OCI-LY7 (cell line): ENCODE measurements at regions not wholly inside any gene's neighbourhood (a gene's known extent, or its start where the extent isn't known, plus 50 kb on each side); places are given as distances from the start of the nearest gene placed in this dataset.

Experiments
- BruUV-seq: library from RNA; stranded (reverse); fragments of 400-500 nt; replicated peaks from 2 replicates; lab custom pipeline; 2021; lab: Mats Ljungman, UMichigan
- CTCF ChIA-PET: fragments of 300-600 bp; sonication (Branson Sonifier 250); formaldehyde crosslinking; loops from one replicate; lab custom pipeline; 2022; ENCODE audit warnings: antibody characterized with exemption; ENCODE audit not compliant: unreplicated experiment; lab: Charles Lee
- POLR2A ChIA-PET: fragments of 300-600 bp; sonication (Branson Sonifier 250); formaldehyde crosslinking; loops from one replicate; lab custom pipeline; 2022; ENCODE audit warnings: antibody characterized with exemption; lab: Charles Lee
- DNase-seq: peaks from one replicate; pipeline ENCODE4 v3.0.0-alpha.2; 2015; ENCODE audit warnings: low spot score
- H2AFZ ChIP-seq: fragments of 200-600 bp; sonication (generic), shearing (Covaris generic); 2 replicates; pipeline ENCODE4 v1.6.1; 2014; ENCODE audit warnings: mild to moderate bottlenecking, antibody characterized with exemption, low read length, moderate library complexity
- H3K27ac ChIP-seq: fragments of 200-600 bp; sonication (generic); 2 replicates; pipeline ENCODE4 v1.5.1; 2014; ENCODE audit warnings: mixed run types, low read depth, mild to moderate bottlenecking, moderate library complexity, low read length, inconsistent platforms; ENCODE audit not compliant: poor library complexity, severe bottlenecking
- H3K36me3 ChIP-seq: fragments of 200-600 bp; sonication (generic); 2 replicates; pipeline ENCODE4 v1.6.1; 2014; ENCODE audit warnings: mild to moderate bottlenecking, antibody characterized with exemption, low read length, moderate library complexity, mixed read lengths; ENCODE audit not compliant: insufficient read depth
- H3K4me1 ChIP-seq: fragments of 200-600 bp; sonication (generic); 2 replicates; pipeline ENCODE4 v1.5.1; 2014; ENCODE audit warnings: mild to moderate bottlenecking, low read length; ENCODE audit not compliant: insufficient read depth, poor library complexity, severe bottlenecking
- H3K4me2 ChIP-seq: fragments of 200-600 bp; sonication (generic); 2 replicates; pipeline ENCODE4 v1.6.1; 2014; ENCODE audit warnings: mild to moderate bottlenecking, low read length
- H3K4me3 ChIP-seq: fragments of 200-600 bp; sonication (generic); 2 replicates; pipeline ENCODE4 v1.5.1; 2014; ENCODE audit warnings: mild to moderate bottlenecking, low read depth, low read length; ENCODE audit not compliant: poor library complexity, severe bottlenecking
- H3K79me2 ChIP-seq: fragments of 200-600 bp; sonication (generic); 2 replicates; pipeline ENCODE4 v1.6.1; 2016; ENCODE audit warnings: low read depth, mild to moderate bottlenecking, low read length, moderate library complexity, mixed read lengths; ENCODE audit not compliant: insufficient read depth
- H3K9me2 ChIP-seq: fragments of 200-600 bp; sonication (generic); 2 replicates; pipeline ENCODE4 v1.6.1; 2016; ENCODE audit warnings: mild to moderate bottlenecking, low read length, mixed read lengths; ENCODE audit not compliant: insufficient read depth
- H3K9me3 ChIP-seq: fragments of 200-600 bp; sonication (generic); 2 replicates; pipeline ENCODE4 v1.6.1; 2014; ENCODE audit warnings: mild to moderate bottlenecking, mixed run types, low read length, mixed read lengths
- H4K20me1 ChIP-seq: fragments of 200-600 bp; sonication (generic); 2 replicates; pipeline ENCODE4 v1.6.1; 2014; ENCODE audit warnings: mild to moderate bottlenecking, antibody characterized with exemption, low read length, moderate library complexity, mixed read lengths; ENCODE audit not compliant: insufficient read depth
- EZH2phosphoT487 ChIP-seq: fragments of 200-600 bp; sonication (generic); IDR thresholded peaks from 2 replicates; pipeline ENCODE4 v1.6.1; 2018; ENCODE audit warnings: low read depth, borderline replicate concordance, mild to moderate bottlenecking, mixed run types, antibody characterized with exemption, low read length, moderate library complexity, mixed read lengths
- intact Hi-C: fragments of 100-400 bp; cut with micrococcal nuclease; formaldehyde crosslinking; loops from one replicate; pipeline ENCODE4 v1.10.0; 2022; ENCODE audit not compliant: unreplicated experiment
- TF ChIP-seq, protein P1 (sequence below): fragments of 200-600 bp; sonication (generic); conservative IDR thresholded peaks from 2 replicates; pipeline ENCODE4 v1.5.1; 2014; ENCODE audit warnings: mild to moderate bottlenecking, antibody characterized with exemption, low read length, moderate library complexity, mixed read lengths

DNA sequence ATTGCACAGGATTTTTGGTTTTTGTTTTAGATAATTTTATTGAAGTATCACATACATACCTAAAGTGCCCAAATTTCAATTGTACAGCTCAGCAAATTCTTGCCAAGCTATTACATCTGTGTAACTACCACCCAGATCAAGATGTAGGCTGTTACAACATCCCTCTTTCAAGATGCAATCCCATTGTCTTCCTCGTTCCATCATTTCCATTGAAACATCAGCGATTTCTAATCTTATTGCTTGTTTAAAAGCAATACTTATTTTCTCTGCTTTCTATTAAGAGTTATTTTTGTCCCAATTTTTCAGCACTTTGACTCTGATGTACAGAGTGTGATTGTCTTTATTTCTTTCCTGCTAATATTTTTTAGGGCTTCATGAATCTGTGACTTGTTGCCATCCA lies 372.8 kb upstream of the SHH start:
- Histone ChIP-seq H3K79me2 (no peaks in the 10 kb centered on the region), H3K4me3 (no peak overlapping the region), H3K4me2 (no peak overlapping the region), H3K4me1 (no peaks in the 10 kb centered on the region), H3K9me2 (no peaks in the 10 kb centered on the region), H3K27ac (no peak overlapping the region), H3K9me3 (no peaks in the 10 kb centered on the region), H2AFZ (no peak overlapping the region), H4K20me1 (no peaks in the 10 kb centered on the region), H3K36me3 (no peaks in the 10 kb centered on the region)
- CTCF ChIA-PET = no interaction called here
- BruUV-seq = no TSS peak
- no peak for DNase-seq
- intact Hi-C loops = no loop called here
- POLR2A ChIA-PET = no interaction called here
- no peak for TF ChIP-seq EZH2phosphoT487
- TF ChIP-seq, protein P1, sequence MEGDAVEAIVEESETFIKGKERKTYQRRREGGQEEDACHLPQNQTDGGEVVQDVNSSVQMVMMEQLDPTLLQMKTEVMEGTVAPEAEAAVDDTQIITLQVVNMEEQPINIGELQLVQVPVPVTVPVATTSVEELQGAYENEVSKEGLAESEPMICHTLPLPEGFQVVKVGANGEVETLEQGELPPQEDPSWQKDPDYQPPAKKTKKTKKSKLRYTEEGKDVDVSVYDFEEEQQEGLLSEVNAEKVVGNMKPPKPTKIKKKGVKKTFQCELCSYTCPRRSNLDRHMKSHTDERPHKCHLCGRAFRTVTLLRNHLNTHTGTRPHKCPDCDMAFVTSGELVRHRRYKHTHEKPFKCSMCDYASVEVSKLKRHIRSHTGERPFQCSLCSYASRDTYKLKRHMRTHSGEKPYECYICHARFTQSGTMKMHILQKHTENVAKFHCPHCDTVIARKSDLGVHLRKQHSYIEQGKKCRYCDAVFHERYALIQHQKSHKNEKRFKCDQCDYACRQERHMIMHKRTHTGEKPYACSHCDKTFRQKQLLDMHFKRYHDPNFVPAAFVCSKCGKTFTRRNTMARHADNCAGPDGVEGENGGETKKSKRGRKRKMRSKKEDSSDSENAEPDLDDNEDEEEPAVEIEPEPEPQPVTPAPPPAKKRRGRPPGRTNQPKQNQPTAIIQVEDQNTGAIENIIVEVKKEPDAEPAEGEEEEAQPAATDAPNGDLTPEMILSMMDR = no peak

DNA sequence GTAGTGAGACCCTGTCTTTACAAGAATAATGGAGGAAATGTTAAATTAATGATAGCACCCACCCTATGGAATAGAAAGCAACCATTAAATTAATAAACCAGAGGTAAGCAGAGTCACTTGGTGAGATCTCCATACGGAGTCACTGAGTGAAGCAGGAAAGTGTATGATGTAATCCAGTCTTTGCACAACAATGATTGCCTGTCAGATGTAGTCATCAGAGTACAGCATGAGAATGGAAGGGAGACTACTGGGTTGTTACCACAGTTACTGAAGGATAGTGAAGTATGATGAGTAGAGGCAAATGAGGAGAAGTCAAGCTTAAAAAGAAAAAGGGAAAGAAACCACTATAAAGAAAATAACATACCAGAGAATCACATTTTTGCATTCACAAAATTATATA lies 371.9 kb upstream of the SHH start:
- Histone ChIP-seq H3K4me1 (no peaks in the 10 kb centered on the region), H3K9me2 (no peaks in the 10 kb centered on the region), H3K79me2 (no peaks in the 10 kb centered on the region), H4K20me1 (no peaks in the 10 kb centered on the region), H3K9me3 (no peaks in the 10 kb centered on the region), H3K4me3 (no peak overlapping the region), H3K4me2 (no peak overlapping the region), H3K36me3 (no peaks in the 10 kb centered on the region), H2AFZ (no peak overlapping the region), H3K27ac (no peak overlapping the region)
- no peak for DNase-seq
- ChIA-PET POLR2A (no interaction called here), CTCF (no interaction called here)
- TF ChIP-seq, protein P1 = no peak
- no peak for TF ChIP-seq EZH2phosphoT487
- intact Hi-C loops = no loop called here
- no TSS peak for BruUV-seq

DNA sequence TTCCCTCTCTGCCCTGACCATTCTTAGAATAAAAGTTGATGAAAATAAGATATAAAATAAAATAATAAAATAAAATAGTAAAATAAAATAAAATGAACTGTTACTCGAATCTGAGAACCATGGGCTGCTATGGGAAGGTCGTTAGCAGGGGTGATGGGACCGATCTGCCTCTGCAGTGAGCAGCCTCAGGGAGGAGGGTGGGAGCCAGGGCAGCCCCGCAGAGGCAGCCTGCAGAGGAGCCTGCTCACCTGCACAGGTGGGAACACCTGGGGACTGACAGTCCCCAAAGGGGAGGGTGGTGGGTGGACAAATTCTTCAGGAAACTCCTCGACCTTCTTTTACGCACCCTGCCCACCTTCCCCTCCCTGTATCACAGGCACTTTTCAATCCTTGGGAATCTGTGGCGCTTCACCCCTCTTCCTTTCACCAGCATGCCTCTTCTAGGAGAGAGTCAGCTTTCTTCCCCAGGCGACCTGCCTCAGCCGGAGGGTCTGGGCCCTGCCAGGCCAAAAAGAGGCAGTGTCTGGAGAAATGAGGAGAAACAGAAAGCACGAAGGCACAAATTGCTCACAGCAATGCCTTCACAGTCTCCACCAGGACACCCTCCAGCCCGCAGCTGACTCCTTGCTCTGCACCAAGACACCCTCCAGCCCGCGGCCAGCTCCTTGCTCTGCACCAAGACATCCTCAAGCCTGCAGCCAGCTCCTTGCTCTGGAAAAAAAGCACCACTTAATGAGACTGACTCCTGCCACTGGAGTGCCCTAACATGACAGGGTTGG lies 368.4 kb upstream of the SHH start:
- Histone ChIP-seq H3K79me2 (no peaks in the 10 kb centered on the region), H3K4me3 (no peak overlapping the region), H3K4me2 (no peak overlapping the region), H2AFZ (no peak overlapping the region), H3K4me1 (no peaks in the 10 kb centered on the region), H3K36me3 (no peaks in the 10 kb centered on the region), H3K9me3 (no peaks in the 10 kb centered on the region), H3K27ac (no peak overlapping the region), H4K20me1 (no peaks in the 10 kb centered on the region), H3K9me2 (no peaks in the 10 kb centered on the region)
- BruUV-seq = no TSS peak
- intact Hi-C loops = no loop called here
- ChIA-PET POLR2A (no interaction called here), CTCF (no interaction called here)
- TF ChIP-seq, protein P1 = no peak
- no peak for TF ChIP-seq EZH2phosphoT487
- DNase-seq = no peak
